GM12874 (cell line): ENCODE measurements at regions not wholly inside any gene's neighbourhood (a gene's known extent, or its start where the extent isn't known, plus 50 kb on each side); places are given as distances from the start of the nearest gene placed in this dataset.

ENCODE experiments used
- CTCF ChIP-seq: IDR thresholded peaks from 2 replicates; pipeline ENCODE4 v1.5.1; 2011; ENCODE audit warnings: low read depth, mild to moderate bottlenecking, control low read depth, low read length, moderate library complexity; ENCODE audit not compliant: insufficient read depth

GRCh38 chr2:19261061-19261460, 97.4 kb downstream of the OSR1 start:
- no peak for TF ChIP-seq CTCF

- no peak for TF ChIP-seq CTCF
These were observed 102.3 kb downstream of the OSR1 start for GRCh38 chr2:19256121-19256601.

GRCh38 chr2:19255481-19255880, 102.9 kb downstream of the OSR1 start:
- no peak for TF ChIP-seq CTCF

GRCh38 chr2:19251554-19251953, 106.9 kb downstream of the OSR1 start:
- TF ChIP-seq CTCF: no peak

- no peak for TF ChIP-seq CTCF
These were observed 107.5 kb downstream of the OSR1 start for GRCh38 chr2:19250906-19251305.

- TF ChIP-seq CTCF: no peak
These were observed 111.2 kb downstream of the OSR1 start for GRCh38 chr2:19247186-19247585.

GRCh38 chr2:19246496-19246895, 111.9 kb downstream of the OSR1 start:
- no peak for TF ChIP-seq CTCF
